Neural progenitor cell (in vitro differentiated cells): ENCODE measurements at regions not wholly inside any gene's neighbourhood (a gene's known extent, or its start where the extent isn't known, plus 50 kb on each side); places are given as distances from the start of the nearest gene placed in this dataset.
"Not testable (repeated sequence)": the region's sequence is repeated elsewhere in the genome, so short reads cannot be mapped to it uniquely, and the experiment has no call there.

ENCODE experiments used
- DNase-seq: peaks from one replicate; pipeline ENCODE4 v3.0.0-alpha.2; 2016; ENCODE audit warnings: low spot score
- H2AFZ ChIP-seq: fragments of 200-600 bp; sonication (generic); replicated peaks from 2 replicates; pipeline ENCODE4 v1.6.1; 2016; ENCODE audit warnings: antibody characterized with exemption
- H3F3A ChIP-seq: fragments of 200-600 bp; sonication (generic); 2 replicates; pipeline ENCODE4 v1.6.1; 2016; ENCODE audit warnings: antibody characterized with exemption, low read depth
- H3K27ac ChIP-seq: fragments of 200-600 bp; sonication (generic); 2 replicates; pipeline ENCODE4 v1.5.1; 2016; ENCODE audit warnings: mild to moderate bottlenecking
- H3K27me3 ChIP-seq: fragments of 200-600 bp; sonication (generic); 2 replicates; pipeline ENCODE4 v1.6.1; 2016; ENCODE audit warnings: mild to moderate bottlenecking, moderate library complexity
- H3K36me3 ChIP-seq: fragments of 200-600 bp; sonication (generic); 2 replicates; pipeline ENCODE4 v1.5.1; 2016
- H3K4me1 ChIP-seq: fragments of 200-600 bp; sonication (generic); 2 replicates; pipeline ENCODE4 v1.6.1; 2016; ENCODE audit warnings: mixed run types
- H3K4me2 ChIP-seq: fragments of 200-600 bp; sonication (generic); 2 replicates; pipeline ENCODE4 v1.6.1; 2016
- H3K4me3 ChIP-seq: fragments of 200-600 bp; sonication (generic); 2 replicates; pipeline ENCODE4 v1.5.1; 2016
- H3K79me2 ChIP-seq: fragments of 200-600 bp; sonication (generic); 2 replicates; pipeline ENCODE4 v1.6.1; 2016; ENCODE audit warnings: low read depth
- H3K9ac ChIP-seq: fragments of 200-600 bp; sonication (generic); 2 replicates; pipeline ENCODE4 v1.6.1; 2016
- H3K9me3 ChIP-seq: fragments of 200-600 bp; sonication (generic); 2 replicates; pipeline ENCODE4 v1.5.1; 2016; ENCODE audit warnings: low read depth
- H4K20me1 ChIP-seq: fragments of 200-600 bp; sonication (generic); 2 replicates; pipeline ENCODE4 v1.6.1; 2016; ENCODE audit warnings: low read depth
- H3K27ac Mint-ChIP-seq: 3 replicates; pipeline ENCODE4 v1.8.0; 2021; ENCODE audit warnings: mixed read lengths
- H3K27me3 Mint-ChIP-seq: 2 replicates; pipeline ENCODE4 v1.8.0; 2022; ENCODE audit warnings: low read depth, mild to moderate bottlenecking, inconsistent platforms, moderate library complexity, mixed read lengths; ENCODE audit not compliant: insufficient read depth
- H3K36me3 Mint-ChIP-seq: 3 replicates; pipeline ENCODE4 v1.8.0; 2021; ENCODE audit warnings: mixed read lengths
- H3K4me1 Mint-ChIP-seq: 3 replicates; pipeline ENCODE4 v1.8.0; 2021; ENCODE audit warnings: mixed read lengths
- H3K4me3 Mint-ChIP-seq: 3 replicates; pipeline ENCODE4 v1.8.0; 2021; ENCODE audit warnings: mild to moderate bottlenecking, moderate library complexity, mixed read lengths
- H3K9me3 Mint-ChIP-seq: 3 replicates; pipeline ENCODE4 v1.8.0; 2020; ENCODE audit warnings: mixed read lengths
- EZH2 ChIP-seq: fragments of 200-600 bp; sonication (generic); IDR thresholded peaks from 2 replicates; pipeline ENCODE4 v1.6.1; 2017; ENCODE audit warnings: antibody characterized with exemption, mild to moderate bottlenecking, moderate library complexity
- EZH2phosphoT487 ChIP-seq: fragments of 200-600 bp; sonication (generic); IDR thresholded peaks from 2 replicates; pipeline ENCODE4 v1.6.1; 2017; ENCODE audit warnings: antibody characterized with exemption
- TF ChIP-seq, protein P1 (sequence below): fragments of 200-600 bp; sonication (generic); IDR thresholded peaks from 2 replicates; pipeline ENCODE4 v1.5.1; 2017; ENCODE audit warnings: antibody characterized with exemption, mild to moderate bottlenecking

DNA sequence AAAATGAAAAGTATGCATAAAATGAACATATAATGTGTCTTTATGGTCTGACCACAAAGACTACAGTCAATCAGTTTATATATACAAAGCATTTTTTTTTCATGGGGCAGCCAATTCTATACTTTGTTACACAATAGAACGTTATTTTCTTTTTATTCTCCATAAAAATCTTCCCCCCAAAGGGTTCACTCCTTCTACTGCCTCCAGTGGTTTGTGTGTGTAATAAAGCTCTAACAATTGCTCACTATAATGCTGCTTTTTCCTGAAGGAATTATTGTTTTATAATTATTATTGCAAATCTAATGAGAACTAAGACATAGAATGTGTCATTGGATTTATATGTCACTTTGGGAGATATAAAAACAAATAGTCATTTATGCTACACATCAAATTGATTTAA, 664.1 kb upstream of the PABPC4L start:
- Mint-ChIP-seq H3K27ac (no peak overlapping the region), H3K27me3 (no peaks in the 10 kb centered on the region), H3K36me3 (no peaks in the 10 kb centered on the region), H3K4me3 (no peak overlapping the region), H3K4me1 (no peaks in the 10 kb centered on the region), H3K9me3 (no peaks in the 10 kb centered on the region)
- Histone ChIP-seq H3K4me3 (no peak overlapping the region), H3K27ac (no peak overlapping the region), H3F3A (no peaks in the 10 kb centered on the region), H3K4me1 (no peaks in the 10 kb centered on the region), H3K27me3 (no peaks in the 10 kb centered on the region), H3K4me2 (no peak overlapping the region), H3K9me3 (no peaks in the 10 kb centered on the region), H3K79me2 (no peaks in the 10 kb centered on the region), H3K9ac (no peak overlapping the region), H2AFZ (no peak overlapping the region), H3K36me3 (no peaks in the 10 kb centered on the region), H4K20me1 (no peaks in the 10 kb centered on the region)
- DNase-seq = no peak
- TF ChIP-seq EZH2 = no peak
- TF ChIP-seq, protein P1, sequence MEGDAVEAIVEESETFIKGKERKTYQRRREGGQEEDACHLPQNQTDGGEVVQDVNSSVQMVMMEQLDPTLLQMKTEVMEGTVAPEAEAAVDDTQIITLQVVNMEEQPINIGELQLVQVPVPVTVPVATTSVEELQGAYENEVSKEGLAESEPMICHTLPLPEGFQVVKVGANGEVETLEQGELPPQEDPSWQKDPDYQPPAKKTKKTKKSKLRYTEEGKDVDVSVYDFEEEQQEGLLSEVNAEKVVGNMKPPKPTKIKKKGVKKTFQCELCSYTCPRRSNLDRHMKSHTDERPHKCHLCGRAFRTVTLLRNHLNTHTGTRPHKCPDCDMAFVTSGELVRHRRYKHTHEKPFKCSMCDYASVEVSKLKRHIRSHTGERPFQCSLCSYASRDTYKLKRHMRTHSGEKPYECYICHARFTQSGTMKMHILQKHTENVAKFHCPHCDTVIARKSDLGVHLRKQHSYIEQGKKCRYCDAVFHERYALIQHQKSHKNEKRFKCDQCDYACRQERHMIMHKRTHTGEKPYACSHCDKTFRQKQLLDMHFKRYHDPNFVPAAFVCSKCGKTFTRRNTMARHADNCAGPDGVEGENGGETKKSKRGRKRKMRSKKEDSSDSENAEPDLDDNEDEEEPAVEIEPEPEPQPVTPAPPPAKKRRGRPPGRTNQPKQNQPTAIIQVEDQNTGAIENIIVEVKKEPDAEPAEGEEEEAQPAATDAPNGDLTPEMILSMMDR = peak; percentile 35
- no peak for TF ChIP-seq EZH2phosphoT487

DNA sequence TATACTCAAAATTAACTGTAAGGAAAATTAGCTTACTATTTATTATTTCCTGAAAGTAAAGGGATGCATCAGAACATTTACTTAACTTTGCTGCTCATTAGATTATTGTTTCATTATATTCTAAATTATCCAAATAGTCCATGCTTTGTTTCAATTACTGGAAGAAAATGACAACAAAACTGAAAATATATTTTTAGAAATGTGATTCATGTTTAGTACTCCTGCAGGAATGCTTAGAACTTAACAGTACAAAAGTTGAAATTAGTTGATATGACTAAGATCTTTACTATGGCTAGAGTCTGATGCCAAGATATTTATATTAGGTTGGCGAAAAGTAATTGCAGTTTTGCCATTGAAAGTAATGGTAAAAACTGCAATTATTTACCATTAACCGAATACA, 660.5 kb upstream of the PABPC4L start:
- H3K27me3 Mint-ChIP-seq = no peaks in the 10 kb centered on the region
- no peak overlapping the region for H3K4me3 ChIP-seq
- no peaks in the 10 kb centered on the region for H3K79me2 ChIP-seq
- DNase-seq = no peak
- H3K9me3 Mint-ChIP-seq = no peaks in the 10 kb centered on the region
- no peaks in the 10 kb centered on the region for H3K4me1 ChIP-seq
- H3K4me2 ChIP-seq = no peak overlapping the region
- no peak overlapping the region for H3K27ac ChIP-seq
- no peaks in the 10 kb centered on the region for H3K9me3 ChIP-seq
- TF ChIP-seq, protein P1 = no peak
- TF ChIP-seq EZH2 (no peak), EZH2phosphoT487 (no peak)
- H4K20me1 ChIP-seq = no peaks in the 10 kb centered on the region
- H3K36me3 ChIP-seq = no peaks in the 10 kb centered on the region
- no peaks in the 10 kb centered on the region for H3K27me3 ChIP-seq
- H3K9ac ChIP-seq = no peak overlapping the region
- no peak overlapping the region for H3K27ac Mint-ChIP-seq
- H3K4me3 Mint-ChIP-seq = no peak overlapping the region
- no peak overlapping the region for H2AFZ ChIP-seq
- H3K4me1 Mint-ChIP-seq = no peaks in the 10 kb centered on the region
- H3K36me3 Mint-ChIP-seq = no peaks in the 10 kb centered on the region
- H3F3A ChIP-seq = no peaks in the 10 kb centered on the region

DNA sequence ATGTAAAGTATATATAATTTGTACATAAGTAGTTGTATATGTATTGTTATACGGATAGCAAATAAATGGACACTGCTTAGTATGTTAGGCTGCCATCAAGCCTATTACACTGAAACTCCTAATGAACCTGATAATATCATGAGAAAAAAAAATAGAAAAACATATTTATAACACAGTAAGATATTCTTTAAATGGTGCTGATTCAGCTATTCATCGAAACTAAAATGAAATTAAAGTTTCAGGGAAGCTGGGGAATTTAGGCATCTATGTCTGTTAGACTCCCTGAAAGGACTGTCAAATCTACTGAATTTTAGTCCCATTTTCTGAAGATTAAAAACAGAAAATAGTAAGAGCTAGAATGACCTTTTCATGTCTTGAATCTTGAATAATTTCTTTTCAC, 647.1 kb upstream of the PABPC4L start:
- TF ChIP-seq, protein P1 = no peak
- no peak for TF ChIP-seq EZH2
- TF ChIP-seq EZH2phosphoT487 = no peak

DNA sequence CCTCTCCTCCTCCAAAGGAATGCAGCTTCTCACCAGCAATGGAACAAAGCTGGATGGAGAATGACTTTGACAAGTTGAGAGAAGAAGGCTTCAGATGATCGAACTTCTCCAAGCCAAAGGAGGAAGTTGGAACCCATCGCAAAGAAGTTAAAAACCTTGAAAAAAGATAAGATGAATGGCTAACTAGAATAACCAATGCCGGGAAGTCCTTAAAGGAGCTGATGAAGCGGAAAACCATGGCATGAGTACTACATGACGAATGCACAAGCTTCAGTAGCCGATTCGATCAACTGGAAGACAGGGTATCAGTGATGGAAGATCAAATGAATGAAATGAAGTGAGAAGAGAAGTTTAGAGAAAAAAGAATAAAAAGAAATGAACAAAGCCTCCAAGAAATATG, 629.2 kb upstream of the PABPC4L start:
- H3K36me3 Mint-ChIP-seq, H3K9me3 ChIP-seq, H3F3A ChIP-seq, H3K27ac ChIP-seq, H3K27ac Mint-ChIP-seq, H3K4me3 ChIP-seq, H3K27me3 Mint-ChIP-seq, H4K20me1 ChIP-seq, H3K79me2 ChIP-seq, H3K4me1 ChIP-seq, DNase-seq, H3K27me3 ChIP-seq, H2AFZ ChIP-seq, H3K9me3 Mint-ChIP-seq, H3K4me1 Mint-ChIP-seq, H3K9ac ChIP-seq, H3K36me3 ChIP-seq, H3K4me2 ChIP-seq, H3K4me3 Mint-ChIP-seq: not testable (repeated sequence)

More for the DNA sequence above, 647.1 kb upstream of the PABPC4L start:
- no peaks in the 10 kb centered on the region for H3K9me3 ChIP-seq
- H3K9ac ChIP-seq = no peak overlapping the region
- no peaks in the 10 kb centered on the region for H3F3A ChIP-seq
- no peak overlapping the region for H3K27ac Mint-ChIP-seq
- no peak for DNase-seq
- H3K4me1 Mint-ChIP-seq = no peaks in the 10 kb centered on the region
- no peaks in the 10 kb centered on the region for H3K79me2 ChIP-seq
- peaks cover 6% of the 10 kb centered on the region for H3K9me3 Mint-ChIP-seq
- no peak overlapping the region for H2AFZ ChIP-seq
- H3K36me3 Mint-ChIP-seq = no peaks in the 10 kb centered on the region
- H3K4me2 ChIP-seq = no peak overlapping the region
- H4K20me1 ChIP-seq = no peaks in the 10 kb centered on the region
- H3K4me3 ChIP-seq = no peak overlapping the region
- no peaks in the 10 kb centered on the region for H3K4me1 ChIP-seq
- H3K36me3 ChIP-seq = no peaks in the 10 kb centered on the region
- H3K27ac ChIP-seq = no peak overlapping the region
- H3K27me3 ChIP-seq = no peaks in the 10 kb centered on the region
- no peak overlapping the region for H3K4me3 Mint-ChIP-seq
- no peaks in the 10 kb centered on the region for H3K27me3 Mint-ChIP-seq
